HG02642 (cell line): ENCODE measurements at regions not wholly inside any gene's neighbourhood (a gene's known extent, or its start where the extent isn't known, plus 50 kb on each side); places are given as distances from the start of the nearest gene placed in this dataset.
"Not testable (repeated sequence)": the region's sequence is repeated elsewhere in the genome, so short reads cannot be mapped to it uniquely, and the experiment has no call there.

Source experiments
- ATAC-seq: cut with Tn5 transposase; IDR thresholded peaks from one replicate; pipeline ENCODE4 v1.9.1; 2021; ENCODE audit warnings: mild to moderate bottlenecking; ENCODE audit not compliant: unreplicated experiment, poor library complexity

GRCh38 chr10:131033166-131034085 is 278.1 kb downstream of the TCERG1L start:
- ATAC-seq = no peak

- no peak for ATAC-seq
Measured at GRCh38 chr10:131034451-131034850, 277.1 kb downstream of the TCERG1L start.

- ATAC-seq = no peak
Measured at GRCh38 chr10:131035779-131036178, 275.7 kb downstream of the TCERG1L start.

- ATAC-seq = no peak
Measured at GRCh38 chr10:131038056-131038455, 273.5 kb downstream of the TCERG1L start.

GRCh38 chr10:131041031-131041430 is 270.5 kb downstream of the TCERG1L start:
- no peak for ATAC-seq

GRCh38 chr10:131041441-131041840 is 270.1 kb downstream of the TCERG1L start:
- no peak for ATAC-seq

- ATAC-seq = not testable (repeated sequence)
Measured at GRCh38 chr10:131042015-131042414, 269.5 kb downstream of the TCERG1L start.
